Neural cell (in vitro differentiated cells): ENCODE measurements at regions not wholly inside any gene's neighbourhood (a gene's known extent, or its start where the extent isn't known, plus 50 kb on each side); places are given as distances from the start of the nearest gene placed in this dataset.

Source experiments
- EP300 ChIP-seq: fragments of 450-650 bp; conservative IDR thresholded peaks from 2 replicates; pipeline ENCODE4 v1.6.1; 2014; ENCODE audit warnings: antibody characterized with exemption, mild to moderate bottlenecking, moderate library complexity; ENCODE audit not compliant: poor library complexity, severe bottlenecking
- EZH2 ChIP-seq: fragments of 200-600, 300-800 bp; shearing (Covaris generic), sonication (generic); IDR thresholded peaks from 2 replicates; pipeline ENCODE4 v1.6.1; 2014; ENCODE audit warnings: antibody characterized with exemption, low read length, borderline replicate concordance, mild to moderate bottlenecking; ENCODE audit not compliant: insufficient read depth, poor library complexity, severe bottlenecking
- MXI1 ChIP-seq: fragments of 450-650 bp; conservative IDR thresholded peaks from 2 replicates; pipeline ENCODE4 v1.6.1; 2014; ENCODE audit warnings: antibody characterized with exemption, mild to moderate bottlenecking; ENCODE audit not compliant: poor library complexity, severe bottlenecking
- POLR2AphosphoS5 ChIP-seq: IDR thresholded peaks from 2 replicates; pipeline ENCODE4 v1.6.1; 2012
- RAD21 ChIP-seq: fragments of 450-650 bp; conservative IDR thresholded peaks from 2 replicates; pipeline ENCODE4 v1.6.1; 2014; ENCODE audit warnings: antibody characterized with exemption, mild to moderate bottlenecking, moderate library complexity
- SMC3 ChIP-seq: fragments of 450-650 bp; conservative IDR thresholded peaks from 2 replicates; pipeline ENCODE4 v1.6.1; 2014; ENCODE audit warnings: antibody characterized with exemption, mild to moderate bottlenecking, moderate library complexity; ENCODE audit not compliant: poor library complexity
- TAF1 ChIP-seq: IDR thresholded peaks from 2 replicates; pipeline ENCODE4 v1.6.1; 2012; ENCODE audit warnings: low read depth
- TF ChIP-seq, protein P1 (sequence below): fragments of 450-650 bp; IDR thresholded peaks from 2 replicates; pipeline ENCODE4 v1.5.1; 2014; ENCODE audit warnings: antibody characterized with exemption, mild to moderate bottlenecking, moderate library complexity; ENCODE audit not compliant: poor library complexity, severe bottlenecking
- TF ChIP-seq, protein P2 (sequence below): IDR thresholded peaks from 2 replicates; pipeline ENCODE4 v1.6.1; 2012; ENCODE audit warnings: borderline replicate concordance

DNA sequence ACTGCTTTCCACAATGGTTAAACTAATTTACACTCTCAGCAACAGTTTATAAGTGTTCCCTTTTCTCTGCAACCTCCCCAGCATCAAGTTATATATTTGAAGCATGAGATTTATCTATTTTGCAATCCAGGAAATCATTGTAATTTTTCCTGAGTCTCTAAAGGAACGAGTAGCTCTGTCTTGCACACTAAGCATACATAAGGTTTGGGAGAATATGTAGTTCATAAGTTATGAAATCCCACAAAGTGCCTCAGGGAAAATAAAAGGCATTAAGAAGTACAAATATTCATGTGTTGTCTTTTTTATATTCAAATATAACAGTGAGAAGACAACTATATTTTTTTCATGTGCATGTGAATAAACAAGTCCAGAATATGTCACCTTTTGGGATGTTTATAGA is 377.1 kb upstream of the RORB start:
- no peak for TF ChIP-seq SMC3
- TF ChIP-seq, protein P1, sequence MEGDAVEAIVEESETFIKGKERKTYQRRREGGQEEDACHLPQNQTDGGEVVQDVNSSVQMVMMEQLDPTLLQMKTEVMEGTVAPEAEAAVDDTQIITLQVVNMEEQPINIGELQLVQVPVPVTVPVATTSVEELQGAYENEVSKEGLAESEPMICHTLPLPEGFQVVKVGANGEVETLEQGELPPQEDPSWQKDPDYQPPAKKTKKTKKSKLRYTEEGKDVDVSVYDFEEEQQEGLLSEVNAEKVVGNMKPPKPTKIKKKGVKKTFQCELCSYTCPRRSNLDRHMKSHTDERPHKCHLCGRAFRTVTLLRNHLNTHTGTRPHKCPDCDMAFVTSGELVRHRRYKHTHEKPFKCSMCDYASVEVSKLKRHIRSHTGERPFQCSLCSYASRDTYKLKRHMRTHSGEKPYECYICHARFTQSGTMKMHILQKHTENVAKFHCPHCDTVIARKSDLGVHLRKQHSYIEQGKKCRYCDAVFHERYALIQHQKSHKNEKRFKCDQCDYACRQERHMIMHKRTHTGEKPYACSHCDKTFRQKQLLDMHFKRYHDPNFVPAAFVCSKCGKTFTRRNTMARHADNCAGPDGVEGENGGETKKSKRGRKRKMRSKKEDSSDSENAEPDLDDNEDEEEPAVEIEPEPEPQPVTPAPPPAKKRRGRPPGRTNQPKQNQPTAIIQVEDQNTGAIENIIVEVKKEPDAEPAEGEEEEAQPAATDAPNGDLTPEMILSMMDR: no peak
- TF ChIP-seq POLR2AphosphoS5: no peak
- TF ChIP-seq EZH2: no peak
- TF ChIP-seq, protein P2, sequence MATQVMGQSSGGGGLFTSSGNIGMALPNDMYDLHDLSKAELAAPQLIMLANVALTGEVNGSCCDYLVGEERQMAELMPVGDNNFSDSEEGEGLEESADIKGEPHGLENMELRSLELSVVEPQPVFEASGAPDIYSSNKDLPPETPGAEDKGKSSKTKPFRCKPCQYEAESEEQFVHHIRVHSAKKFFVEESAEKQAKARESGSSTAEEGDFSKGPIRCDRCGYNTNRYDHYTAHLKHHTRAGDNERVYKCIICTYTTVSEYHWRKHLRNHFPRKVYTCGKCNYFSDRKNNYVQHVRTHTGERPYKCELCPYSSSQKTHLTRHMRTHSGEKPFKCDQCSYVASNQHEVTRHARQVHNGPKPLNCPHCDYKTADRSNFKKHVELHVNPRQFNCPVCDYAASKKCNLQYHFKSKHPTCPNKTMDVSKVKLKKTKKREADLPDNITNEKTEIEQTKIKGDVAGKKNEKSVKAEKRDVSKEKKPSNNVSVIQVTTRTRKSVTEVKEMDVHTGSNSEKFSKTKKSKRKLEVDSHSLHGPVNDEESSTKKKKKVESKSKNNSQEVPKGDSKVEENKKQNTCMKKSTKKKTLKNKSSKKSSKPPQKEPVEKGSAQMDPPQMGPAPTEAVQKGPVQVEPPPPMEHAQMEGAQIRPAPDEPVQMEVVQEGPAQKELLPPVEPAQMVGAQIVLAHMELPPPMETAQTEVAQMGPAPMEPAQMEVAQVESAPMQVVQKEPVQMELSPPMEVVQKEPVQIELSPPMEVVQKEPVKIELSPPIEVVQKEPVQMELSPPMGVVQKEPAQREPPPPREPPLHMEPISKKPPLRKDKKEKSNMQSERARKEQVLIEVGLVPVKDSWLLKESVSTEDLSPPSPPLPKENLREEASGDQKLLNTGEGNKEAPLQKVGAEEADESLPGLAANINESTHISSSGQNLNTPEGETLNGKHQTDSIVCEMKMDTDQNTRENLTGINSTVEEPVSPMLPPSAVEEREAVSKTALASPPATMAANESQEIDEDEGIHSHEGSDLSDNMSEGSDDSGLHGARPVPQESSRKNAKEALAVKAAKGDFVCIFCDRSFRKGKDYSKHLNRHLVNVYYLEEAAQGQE: no peak
- TF ChIP-seq RAD21: no peak
- TF ChIP-seq EP300: no peak
- TF ChIP-seq TAF1: no peak
- no peak for TF ChIP-seq MXI1
